ENCODE measurements at regions not wholly inside any gene's neighbourhood (a gene's known extent, or its start where the extent isn't known, plus 50 kb on each side); places are given as distances from the start of the nearest gene placed in this dataset.

- no peak for TF ChIP-seq POLR2A (IDR thresholded peaks at IDR 0.05)
- no peak for TF ChIP-seq CTCF (IDR thresholded peaks at IDR 0.05)
Observed at GRCh38 chr3:13700889-13701288, 152.0 kb downstream of the FBLN2 start.
